Amygdala (tissue), 56 donors: ENCODE measurements at regions not wholly inside any gene's neighbourhood (a gene's known extent, or its start where the extent isn't known, plus 50 kb on each side); places are given as distances from the start of the nearest gene placed in this dataset.

Source experiments
- DNase-seq, 56 donors: peaks; one replicate each; lab custom pipeline; 2025; lab: John Stamatoyannopoulos, UW

GRCh38 chr16:80202831-80203413 is 337.9 kb upstream of the DYNLRB2 start:
- DNase-seq = no peak

GRCh38 chr16:80200079-80200478 is 340.7 kb upstream of the DYNLRB2 start:
- no peak for DNase-seq

GRCh38 chr16:80199614-80200013 is 341.2 kb upstream of the DYNLRB2 start:
- no peak for DNase-seq

GRCh38 chr16:80198311-80199299 is 342.2 kb upstream of the DYNLRB2 start:
- no peak for DNase-seq

- DNase-seq = no peak
Measured at GRCh38 chr16:80197741-80198201, 343.0 kb upstream of the DYNLRB2 start.

- DNase-seq = no peak
Measured at GRCh38 chr16:80191928-80192327, 348.9 kb upstream of the DYNLRB2 start.

GRCh38 chr16:80189476-80190175 is 351.2 kb upstream of the DYNLRB2 start:
- no peak for DNase-seq

- no peak for DNase-seq
Measured at GRCh38 chr16:80176114-80176513, 364.7 kb upstream of the DYNLRB2 start.

GRCh38 chr16:80175011-80175410 is 365.8 kb upstream of the DYNLRB2 start:
- DNase-seq = no peak

- DNase-seq = no peak
Measured at GRCh38 chr16:80174416-80174815, 366.4 kb upstream of the DYNLRB2 start.

- DNase-seq = no peak
Measured at GRCh38 chr16:80171746-80172145, 369.0 kb upstream of the DYNLRB2 start.

GRCh38 chr16:80171199-80171598 is 369.6 kb upstream of the DYNLRB2 start:
- no peak for DNase-seq

- DNase-seq = no peak
Measured at GRCh38 chr16:80167657-80168390, 373.0 kb upstream of the DYNLRB2 start.

- DNase-seq = no peak
Measured at GRCh38 chr16:80166082-80166481, 374.7 kb upstream of the DYNLRB2 start.

GRCh38 chr16:80164966-80165550 is 375.7 kb upstream of the DYNLRB2 start:
- DNase-seq = peak in 2 of 56 donors; percentile 1

- DNase-seq = no peak
Measured at GRCh38 chr16:80163339-80163738, 377.5 kb upstream of the DYNLRB2 start.

GRCh38 chr16:80161799-80162739 is 378.7 kb upstream of the DYNLRB2 start:
- DNase-seq = no peak

- no peak for DNase-seq
Measured at GRCh38 chr16:80158766-80159165, 382.0 kb upstream of the DYNLRB2 start.

- no peak for DNase-seq
Measured at GRCh38 chr16:80151722-80152111, 389.1 kb upstream of the DYNLRB2 start.
